Body of pancreas (tissue), 4 donors: ENCODE measurements at regions not wholly inside any gene's neighbourhood (a gene's known extent, or its start where the extent isn't known, plus 50 kb on each side); places are given as distances from the start of the nearest gene placed in this dataset.

Experiments used
- ATAC-seq: fragments of 150-250 bp; one replicate; pipeline ENCODE4 v1.9.1; 2016
- DNase-seq, 4 donors: peaks; one replicate each; pipeline ENCODE4 v3.0.0-alpha.2; 2019
- H3K27ac ChIP-seq, 4 donors: fragments of 200-600 bp; sonication (generic); 1 replicate in 3 of 4; 2 replicates in 1 of 4; pipeline versions ENCODE4 v1.5.1 to v1.6.1; 2016 to 2019; ENCODE audit warnings: mild to moderate bottlenecking in 1 of 4, mixed read lengths in 1 of 4, moderate library complexity in 1 of 4
- H3K27me3 ChIP-seq, 2 donors: fragments of 200-600 bp; sonication (generic); one replicate each; pipeline ENCODE4 v1.6.0; 2016; ENCODE audit warnings: mild to moderate bottlenecking in 1 of 2
- H3K36me3 ChIP-seq, 2 donors: fragments of 200-600 bp; sonication (generic); replicated peaks in 1 of 2; 2 replicates each; pipeline ENCODE4 v1.5.1; 2016; ENCODE audit warnings: low read depth in 2 of 2; ENCODE audit not compliant: insufficient read depth in 1 of 2
- H3K4me1 ChIP-seq: fragments of 200-600 bp; sonication (generic); one replicate; pipeline ENCODE4 v1.6.0; 2016
- H3K4me3 ChIP-seq, 2 donors: fragments of 200-600 bp; sonication (generic); 1 replicate in 1 of 2; 2 replicates in 1 of 2; pipeline ENCODE4 v1.5.1; 2016 to 2019
- H3K9me3 ChIP-seq, 3 donors: fragments of 200-600 bp; sonication (generic); 1 replicate in 2 of 3; 2 replicates in 1 of 3; pipeline ENCODE4 v1.5.1; 2016
- CTCF ChIP-seq, 7 experiments: fragments of 450-650 bp in 4 of 7; fragments of 200-600 bp in 3 of 7; sonication (generic) in 3 of 7; IDR thresholded peaks; one replicate each; pipeline ENCODE4 v1.5.1; 2016 to 2019; ENCODE audit warnings: antibody characterized with exemption in 7 of 7
- POLR2A ChIP-seq, 3 donors: fragments of 450-650 bp; IDR thresholded peaks; one replicate each; pipeline ENCODE4 v1.6.1; 2016; ENCODE audit warnings: antibody characterized with exemption in 3 of 3, mild to moderate bottlenecking in 2 of 3
- WGBS, 2 donors: methylation state at CpG; one replicate each; pipeline ENCODE4 v1.1.5; 2017; 5-methylcytosine and 5-hydroxymethylcytosine counted together
- intact Hi-C: fragments of 100-400 bp; cut with DNase I; formaldehyde crosslinking; loops from one replicate; pipeline ENCODE4 v1.15.1; 2023

- WGBS, 2 donors = 73 to 81% methylated on average over 3 of the region's 3 CpGs
- no peaks in the 10 kb centered on the region for H3K27me3 ChIP-seq
- DNase-seq = no peak
- TF ChIP-seq POLR2A (IDR thresholded peaks at IDR 0.05) = no peak
- no peak for TF ChIP-seq CTCF (IDR thresholded peaks at IDR 0.05)
- H3K9me3 ChIP-seq = no peaks in the 10 kb centered on the region
- no peak for ATAC-seq
- no peaks in the 10 kb centered on the region for H3K4me1 ChIP-seq
- H3K27ac ChIP-seq = no peak overlapping the region
- H3K4me3 ChIP-seq = no peak overlapping the region
- no peaks in the 10 kb centered on the region for H3K36me3 ChIP-seq
- intact Hi-C loops = no loop called here
Measured at GRCh38 chr2:120498121-120498520, 152.2 kb downstream of the INHBB start.

- no peak overlapping the region for H3K27ac ChIP-seq
- no peak for ATAC-seq
- H3K9me3 ChIP-seq = no peaks in the 10 kb centered on the region
- no peak for DNase-seq
- no peak for TF ChIP-seq POLR2A (IDR thresholded peaks at IDR 0.05)
- TF ChIP-seq CTCF (IDR thresholded peaks at IDR 0.05) = no peak
- H3K4me1 ChIP-seq = no peaks in the 10 kb centered on the region
- intact Hi-C loops = no loop called here
- H3K27me3 ChIP-seq = no peaks in the 10 kb centered on the region
- no peaks in the 10 kb centered on the region for H3K36me3 ChIP-seq
- H3K4me3 ChIP-seq = no peak overlapping the region
- 69 to 73% methylated on average over 10 to 13 of the region's 13 CpGs for WGBS, 2 donors
Measured at GRCh38 chr2:120498576-120499394, 152.8 kb downstream of the INHBB start.

- 69 to 70% methylated on average over 11 to 13 of the region's 13 CpGs for WGBS, 2 donors
- Histone ChIP-seq H3K27me3 (no peaks in the 10 kb centered on the region), H3K36me3 (no peaks in the 10 kb centered on the region), H3K4me3 (no peak overlapping the region), H3K4me1 (no peaks in the 10 kb centered on the region), H3K27ac (no peak overlapping the region), H3K9me3 (no peaks in the 10 kb centered on the region)
- TF ChIP-seq POLR2A (IDR thresholded peaks at IDR 0.05) (no peak), CTCF (IDR thresholded peaks at IDR 0.05) (no peak)
- intact Hi-C loops = no loop called here
- ATAC-seq = no peak
- no peak for DNase-seq
Measured at GRCh38 chr2:120499784-120500495, 154.0 kb downstream of the INHBB start.

GRCh38 chr2:120501591-120501990 lies 155.7 kb downstream of the INHBB start:
- TF ChIP-seq POLR2A (IDR thresholded peaks at IDR 0.05) (no peak), CTCF (IDR thresholded peaks at IDR 0.05) (no peak)
- Histone ChIP-seq H3K27ac (no peak overlapping the region), H3K9me3 (no peaks in the 10 kb centered on the region), H3K4me3 (no peak overlapping the region), H3K27me3 (no peaks in the 10 kb centered on the region), H3K4me1 (no peaks in the 10 kb centered on the region), H3K36me3 (no peaks in the 10 kb centered on the region)
- 78 to 87% methylated on average over 8 of the region's 8 CpGs for WGBS, 2 donors
- ATAC-seq (no peak), DNase-seq (no peak)
- intact Hi-C loops = no loop called here
